NCI-H146 treated with DMSO at 0.1 percent for 48 hours (cell line): ENCODE measurements at regions not wholly inside any gene's neighbourhood (a gene's known extent, or its start where the extent isn't known, plus 50 kb on each side); places are given as distances from the start of the nearest gene placed in this dataset.
"Not testable (repeated sequence)": the region's sequence is repeated elsewhere in the genome, so short reads cannot be mapped to it uniquely, and the experiment has no call there.

Experiments used
- DNase-seq: peaks from one replicate; lab custom pipeline; 2025; ENCODE audit not compliant: unreplicated experiment; lab: John Stamatoyannopoulos, UW

DNA sequence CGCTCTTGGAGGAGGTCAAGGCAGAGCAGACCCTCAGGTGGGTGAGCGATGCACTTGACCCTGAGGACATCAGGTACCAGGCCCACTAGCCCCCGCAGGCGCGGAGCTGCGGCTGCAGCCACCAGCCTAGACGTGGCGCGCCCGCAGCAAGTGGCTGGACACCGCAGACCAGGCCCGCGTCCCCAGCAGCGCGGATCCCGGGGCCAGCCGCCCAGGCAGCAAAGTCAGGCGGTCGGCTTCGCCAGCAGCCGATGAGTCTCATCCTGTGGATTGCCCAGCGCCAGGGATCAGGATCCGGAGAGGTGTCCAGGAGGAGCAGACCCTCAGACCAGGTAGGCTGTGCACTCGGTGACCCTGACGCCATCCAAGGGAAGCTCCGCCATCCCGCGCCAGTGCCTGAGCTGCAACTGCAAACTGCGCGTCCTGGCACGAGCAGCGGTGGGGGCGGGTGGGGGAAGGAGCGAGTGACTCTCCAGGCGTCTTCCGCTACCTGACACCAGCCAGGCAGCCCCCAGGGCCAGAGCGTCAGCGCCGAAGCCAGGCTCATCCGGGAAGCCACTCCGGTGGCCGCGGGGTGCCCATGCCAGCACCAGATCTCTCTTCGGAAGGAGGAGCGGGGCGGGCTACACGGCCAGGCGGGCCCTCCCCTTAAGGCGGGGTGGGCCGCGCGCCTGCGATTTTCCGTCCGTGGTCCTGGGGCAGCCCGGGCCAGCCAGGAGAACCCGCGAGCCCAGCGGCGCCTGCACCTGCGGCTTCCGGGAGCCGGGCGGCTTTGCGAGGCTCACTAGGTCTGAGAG lies 92.6 kb upstream of the THOC3 start:
- not testable (repeated sequence) for DNase-seq

- not testable (repeated sequence) for DNase-seq
These were observed 93.1 kb upstream of the THOC3 start for GRCh38 chr5:176061269-176061622.

GRCh38 chr5:176061660-176062059 lies 93.5 kb upstream of the THOC3 start:
- DNase-seq: not testable (repeated sequence)

DNA sequence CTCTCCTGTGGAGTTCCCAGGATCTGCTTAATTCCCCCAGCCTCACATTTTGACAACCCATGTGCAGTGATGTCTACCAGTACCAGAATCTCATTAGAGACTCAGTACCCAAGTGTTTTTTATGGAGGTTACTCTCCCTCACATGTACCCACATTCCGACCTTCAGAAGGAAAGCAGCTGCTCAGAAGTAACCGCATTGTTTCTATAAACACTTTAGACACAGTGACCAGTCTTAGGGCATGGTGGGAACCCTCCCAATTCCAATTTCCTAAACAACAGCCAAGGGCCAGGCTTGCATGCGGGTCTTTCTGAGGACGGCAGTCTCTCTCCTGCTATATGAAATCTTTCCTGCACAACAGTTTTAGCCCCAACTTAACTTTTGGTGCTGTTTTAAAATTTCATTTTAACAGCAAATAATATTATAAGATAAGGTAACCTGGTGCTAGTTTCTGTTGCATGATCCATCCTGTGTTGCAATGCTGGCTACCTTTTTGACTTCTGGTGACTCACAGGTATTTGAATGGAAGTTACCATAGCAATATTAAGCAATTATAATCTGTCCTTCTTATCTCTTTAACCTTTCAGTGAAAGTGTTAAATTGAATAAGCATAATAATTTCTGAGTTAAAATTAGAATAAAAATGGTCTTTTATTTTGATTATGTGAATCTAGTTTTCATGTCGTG lies 98.3 kb upstream of the THOC3 start:
- not testable (repeated sequence) for DNase-seq

DNA sequence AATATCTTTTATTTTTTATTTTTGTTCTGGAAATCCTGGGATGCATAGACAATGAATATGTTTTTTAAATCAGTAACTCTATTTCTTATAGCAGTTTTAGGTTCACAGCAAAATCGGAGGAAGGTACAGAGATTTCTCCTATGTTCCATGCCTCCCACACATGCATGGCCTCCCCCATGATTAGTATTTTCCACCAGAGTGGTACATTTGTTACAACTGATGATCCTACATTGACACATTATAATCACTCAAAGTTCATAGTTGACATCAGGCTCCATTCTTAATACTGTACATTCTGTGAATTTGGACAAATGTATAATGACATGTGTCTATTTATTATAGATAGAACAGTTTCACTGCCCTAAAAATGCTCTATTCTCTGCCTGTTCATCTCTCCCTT lies 99.0 kb upstream of the THOC3 start:
- not testable (repeated sequence) for DNase-seq

- not testable (repeated sequence) for DNase-seq
These were observed 99.8 kb upstream of the THOC3 start for GRCh38 chr5:176067948-176068347.

GRCh38 chr5:176073996-176074571 lies 106.0 kb upstream of the THOC3 start:
- DNase-seq: not testable (repeated sequence)

DNA sequence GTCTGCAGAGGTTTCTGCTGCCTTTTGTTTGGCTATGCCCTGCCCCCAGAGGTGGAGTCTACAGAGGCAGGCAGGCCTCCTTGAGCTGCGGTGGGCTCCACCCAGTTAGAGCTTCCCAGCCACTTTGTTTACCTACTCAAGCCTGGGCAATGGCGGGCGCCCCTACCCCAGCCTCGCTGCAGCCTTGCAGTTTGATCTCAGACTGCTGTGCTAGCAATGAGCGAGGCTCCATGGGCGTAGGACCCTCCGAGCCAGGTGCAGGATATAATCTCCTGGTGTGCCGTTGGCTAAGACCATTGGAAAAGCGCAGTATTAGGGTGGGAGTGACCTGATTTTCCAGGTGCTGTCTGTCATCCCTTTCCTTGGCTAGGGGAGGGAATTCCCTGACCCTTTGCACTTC lies 115.6 kb upstream of the THOC3 start:
- DNase-seq: not testable (repeated sequence)

DNA sequence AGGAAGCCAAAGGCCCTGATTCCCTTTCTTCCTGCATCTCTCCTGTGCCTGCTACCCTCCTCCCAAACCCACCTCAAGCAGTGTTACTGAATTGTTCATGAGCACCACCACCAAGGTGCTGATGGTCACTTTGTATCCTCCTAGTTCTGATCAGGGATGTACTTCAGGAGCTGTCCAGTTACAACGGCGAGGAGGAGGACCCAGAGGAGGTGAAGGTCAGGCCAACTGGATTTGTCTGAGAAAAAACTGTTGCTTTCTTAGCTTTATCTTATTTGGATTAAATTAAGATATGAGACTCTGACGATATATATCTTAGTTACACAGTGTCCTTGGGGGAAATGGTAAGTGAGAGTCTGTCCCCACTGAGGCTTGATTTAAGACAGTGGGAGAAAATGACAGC lies 135.0 kb upstream of the THOC3 start:
- DNase-seq: not testable (repeated sequence)

DNA sequence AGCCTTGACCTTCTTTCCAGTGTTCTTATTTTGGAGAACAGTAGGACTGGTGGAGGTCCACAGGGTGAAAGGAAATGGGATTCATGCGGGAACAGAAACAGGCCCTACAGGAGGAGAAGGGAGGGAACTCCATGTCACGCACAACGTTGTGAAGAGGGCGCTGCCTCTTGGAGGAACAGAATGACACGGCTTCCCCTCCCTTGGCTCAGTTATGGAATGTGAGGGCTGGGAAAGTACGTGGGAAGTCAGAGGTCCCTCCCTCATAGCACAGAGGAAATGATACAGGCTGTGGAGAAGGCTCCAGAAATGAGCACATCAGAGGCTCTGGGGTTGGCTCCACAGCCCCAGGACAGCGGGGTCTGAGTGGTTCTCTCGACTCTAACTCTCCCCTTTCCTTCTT lies 125.3 kb upstream of the SIMC1 start:
- DNase-seq: not testable (repeated sequence)

- DNase-seq: not testable (repeated sequence)
These were observed 124.4 kb upstream of the SIMC1 start for GRCh38 chr5:176113673-176114335.

- not testable (repeated sequence) for DNase-seq
These were observed 123.4 kb upstream of the SIMC1 start for GRCh38 chr5:176114825-176115224.

DNA sequence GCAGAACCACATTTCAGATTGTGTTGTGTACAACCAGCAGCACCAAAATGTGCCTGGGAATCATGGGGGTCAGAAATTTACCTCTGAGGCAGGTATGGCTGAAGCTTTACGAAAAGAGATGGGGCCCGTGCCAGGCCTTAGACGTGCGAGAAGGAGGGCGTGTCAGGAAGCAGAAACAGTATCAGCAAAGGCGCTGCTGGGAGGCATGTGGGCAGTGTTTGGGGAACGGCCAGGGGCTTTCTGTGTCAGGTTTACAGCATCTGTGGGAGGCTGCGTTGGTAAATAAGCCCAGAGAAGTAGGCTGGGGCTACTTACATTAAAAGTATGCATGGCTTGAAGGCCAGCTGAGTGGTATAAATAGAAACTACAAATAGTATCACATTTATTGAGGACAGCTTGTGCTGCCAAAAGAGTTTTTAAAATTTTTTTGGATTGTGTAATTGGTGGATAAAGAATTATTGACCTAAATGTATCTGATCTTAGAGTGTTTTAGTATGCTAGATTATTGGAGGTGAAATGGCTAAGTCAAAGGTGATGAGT lies 120.5 kb upstream of the SIMC1 start:
- DNase-seq: not testable (repeated sequence)

GRCh38 chr5:176122361-176122760 lies 115.9 kb upstream of the SIMC1 start:
- not testable (repeated sequence) for DNase-seq

DNA sequence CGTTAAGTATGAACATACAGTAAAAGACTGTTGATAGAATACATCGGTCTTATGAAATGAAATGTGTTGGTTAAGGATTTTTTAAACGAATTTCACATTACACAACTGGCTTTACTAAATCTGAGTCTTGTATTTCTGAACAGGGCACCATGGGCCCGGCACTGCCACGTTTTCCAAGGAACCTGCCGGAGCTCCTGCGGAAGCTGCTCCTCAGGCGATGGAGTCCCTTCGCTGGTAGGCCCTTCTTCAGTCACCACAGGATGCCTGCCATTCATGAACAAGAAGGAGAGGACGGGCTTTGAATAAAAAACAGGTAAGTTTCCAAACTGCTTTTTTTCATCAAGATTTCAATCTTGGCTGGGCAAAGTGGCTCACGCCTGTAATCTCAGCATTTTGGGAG lies 114.1 kb upstream of the SIMC1 start:
- DNase-seq: not testable (repeated sequence)

DNA sequence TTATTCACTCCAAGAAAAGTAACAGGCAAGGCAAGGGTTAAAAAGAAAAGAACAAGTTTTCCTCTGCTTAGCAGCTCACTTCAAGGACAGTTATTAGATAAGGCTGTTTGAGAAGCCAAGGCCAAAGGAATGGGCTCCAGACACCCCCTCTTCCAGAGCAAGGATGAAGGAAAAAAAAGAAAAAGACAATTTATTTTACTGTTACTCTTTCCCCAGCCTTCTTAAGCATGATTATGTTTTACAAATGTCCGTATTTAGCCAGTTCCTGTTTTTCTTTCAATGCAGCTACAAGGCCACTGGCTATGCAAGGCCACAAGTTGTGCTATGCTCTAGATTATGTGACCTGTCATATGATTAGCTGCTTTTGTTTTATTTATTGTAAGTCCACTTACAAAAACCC lies 106.5 kb upstream of the SIMC1 start:
- DNase-seq: no peak

DNA sequence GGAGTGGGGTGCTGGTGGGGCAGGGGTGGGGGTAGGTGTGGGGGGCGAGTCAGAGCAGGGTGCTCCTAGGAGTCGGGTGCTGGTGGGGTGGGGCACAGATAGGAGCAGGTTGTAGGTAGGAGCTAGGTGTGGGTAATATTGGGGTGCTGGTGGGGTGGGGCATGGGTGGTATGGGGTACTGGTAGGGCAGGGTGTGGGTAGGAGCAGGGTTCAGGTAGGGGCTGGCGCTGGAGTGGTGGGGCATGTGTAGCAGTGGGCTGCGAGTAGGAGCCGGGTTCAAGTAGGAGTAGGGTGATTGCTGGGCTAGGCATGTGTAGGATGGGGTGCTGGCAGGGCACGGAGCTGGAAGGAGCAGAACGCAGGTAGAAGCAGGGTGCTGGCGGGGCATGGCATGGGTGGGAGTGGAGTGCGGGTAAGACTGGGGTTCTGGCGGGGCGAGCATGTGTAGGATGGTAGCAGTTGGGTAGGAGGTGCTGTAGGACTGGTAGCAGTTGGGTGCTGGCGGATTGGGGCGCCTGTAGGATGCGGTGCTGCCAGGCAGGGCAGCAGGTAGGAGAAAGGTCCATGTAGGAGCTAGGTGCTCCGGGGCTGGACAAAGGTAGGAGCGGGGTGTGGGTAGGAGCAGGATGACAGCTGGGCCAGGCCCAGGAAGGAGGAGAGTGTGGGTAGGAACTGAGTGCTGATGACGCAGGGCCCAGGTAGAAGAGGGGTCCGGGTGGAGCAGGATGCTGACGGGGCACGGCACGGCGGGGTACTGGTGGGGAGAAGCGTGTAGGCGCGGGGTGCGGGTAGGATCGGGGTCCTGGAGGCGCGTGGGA lies 105.5 kb upstream of the SIMC1 start:
- DNase-seq: no peak

- no peak for DNase-seq
These were observed 104.8 kb upstream of the SIMC1 start for GRCh38 chr5:176133289-176133870.

GRCh38 chr5:176133877-176134276 lies 104.3 kb upstream of the SIMC1 start:
- no peak for DNase-seq
